A549 (cell line): ENCODE measurements at regions not wholly inside any gene's neighbourhood (a gene's known extent, or its start where the extent isn't known, plus 50 kb on each side); places are given as distances from the start of the nearest gene placed in this dataset.
A peak's percentile ranks its signal among the peaks of the same experiment; 100 is the strongest.

Experiments
- ATAC-seq, 2 experiments: fragments of 200-7000 bp in 1 of 2; fragments of >200 bp in 1 of 2; cut with Nextera tagmentation in 1 of 2; cut with Tn5 transposase in 1 of 2; 3 replicates each; pipeline versions ENCODE4 v1.8.0 to v1.9.1; 2018 to 2020; ENCODE audit warnings: mild to moderate bottlenecking in 1 of 2, moderate library complexity in 1 of 2
- CTCF ChIA-PET: fragments of 300-600 bp; sonication (Branson Sonifier 250); formaldehyde crosslinking; extraction: SDS; loops from one replicate; lab custom pipeline; 2021; ENCODE audit warnings: antibody characterized with exemption, inconsistent platforms; lab: Yijun Ruan, JAX
- POLR2A ChIA-PET: fragments of 350-600 bp; formaldehyde crosslinking; extraction: SDS; loops from one replicate; lab custom pipeline; 2021; ENCODE audit warnings: antibody characterized with exemption, inconsistent platforms; lab: Yijun Ruan, JAX
- DNase-seq, 2 experiments: peaks; one replicate each; pipeline versions ENCODE4 v3.0.0 to v3.0.0-alpha.2; 2011 to 2016; ENCODE audit warnings: low read depth in 1 of 2, low spot score in 1 of 2
- FAIRE-seq: peaks from 2 replicates; lab custom pipeline; 2011; peaks lifted over from hg19 to GRCh38; lab: Jason Lieb, UNC
- H3K27ac ChIP-seq, 2 experiments: fragments of >200 bp; sonication (Bioruptor Twin); formaldehyde crosslinking; 3 replicates each; pipeline ENCODE4 v1.5.1; 2016 to 2017
- H3K4me1 ChIP-seq: fragments of >200 bp; sonication (Bioruptor Twin); formaldehyde crosslinking; 3 replicates; pipeline ENCODE4 v1.6.1; 2016
- H3K4me2 ChIP-seq: fragments of >200 bp; sonication (Bioruptor Twin); formaldehyde crosslinking; 3 replicates; pipeline ENCODE4 v1.6.1; 2016
- H3K4me3 ChIP-seq: fragments of >200 bp; sonication (Bioruptor Twin); formaldehyde crosslinking; 3 replicates; pipeline ENCODE4 v1.5.1; 2016
- H3K9me3 ChIP-seq: fragments of >200 bp; sonication (Bioruptor Twin); formaldehyde crosslinking; 3 replicates; pipeline ENCODE4 v1.6.1; 2016
- CEBPB ChIP-seq, 2 experiments: fragments of >200 bp in 1 of 2; sonication (Bioruptor Twin) in 1 of 2; formaldehyde crosslinking in 1 of 2; IDR thresholded peaks; 2 replicates each; pipeline ENCODE4 v1.6.1; 2012 to 2016
- EHMT2 ChIP-seq: fragments of 200-600 bp; sonication (generic); IDR thresholded peaks from 2 replicates; pipeline ENCODE4 v1.6.1; 2016; ENCODE audit warnings: antibody characterized with exemption, low read depth, mild to moderate bottlenecking, moderate library complexity
- EP300 ChIP-seq, 2 experiments: fragments of >200 bp; sonication (Bioruptor Twin); formaldehyde crosslinking; IDR thresholded peaks; 2 replicates in 1 of 2; 3 replicates in 1 of 2; pipeline ENCODE4 v1.6.1; 2016 to 2017
- ESRRA ChIP-seq: fragments of 150-350 bp; IDR thresholded peaks from 2 replicates; pipeline ENCODE4 v1.6.1; 2014; ENCODE audit warnings: mild to moderate bottlenecking, low read length, borderline replicate concordance
- FOSB ChIP-seq: fragments of 250-450 bp; sonication (Bioruptor Pico); IDR thresholded peaks from 2 replicates; pipeline ENCODE4 v1.5.0; 2020; ENCODE audit warnings: mild to moderate bottlenecking, moderate library complexity
- FOSL2 ChIP-seq, 2 experiments: fragments of 450-650 bp in 1 of 2; fragments of >200 bp in 1 of 2; sonication (Bioruptor Twin) in 1 of 2; formaldehyde crosslinking; IDR thresholded peaks; 2 replicates each; pipeline versions ENCODE4 v1.5.0 to v1.6.1; 2016 to 2020; ENCODE audit warnings: mild to moderate bottlenecking in 1 of 2, moderate library complexity in 1 of 2
- GATA3 ChIP-seq: IDR thresholded peaks from 2 replicates; pipeline ENCODE4 v1.6.1; 2012; ENCODE audit warnings: borderline replicate concordance
- HEYL ChIP-seq: fragments of 250-450 bp; sonication (Bioruptor Pico); IDR thresholded peaks from 2 replicates; pipeline ENCODE4 v1.8.0; 2021; ENCODE audit warnings: mild to moderate bottlenecking, moderate library complexity
- HOXB5 ChIP-seq: fragments of 250-450 bp; sonication (Bioruptor Pico); IDR thresholded peaks from 2 replicates; pipeline ENCODE4 v1.5.0; 2020; ENCODE audit warnings: mild to moderate bottlenecking, moderate library complexity
- JUN ChIP-seq, 2 experiments: fragments of >200 bp; sonication (Bioruptor Twin); formaldehyde crosslinking; IDR thresholded peaks; 2 replicates in 1 of 2; 3 replicates in 1 of 2; pipeline ENCODE4 v1.6.1; 2016 to 2017
- JUNB ChIP-seq: fragments of >200 bp; sonication (Bioruptor Twin); formaldehyde crosslinking; IDR thresholded peaks from 2 replicates; pipeline ENCODE4 v1.6.1; 2016
- KDM5A ChIP-seq: fragments of 200-600 bp; sonication (generic); IDR thresholded peaks from 2 replicates; pipeline ENCODE4 v1.6.1; 2016; ENCODE audit warnings: antibody characterized with exemption, mild to moderate bottlenecking
- MAFK ChIP-seq: fragments of 450-650 bp; IDR thresholded peaks from 2 replicates; pipeline ENCODE4 v1.6.1; 2014; ENCODE audit not compliant: partially characterized antibody
- RAD21 ChIP-seq, 2 experiments: fragments of >200 bp in 1 of 2; sonication (Bioruptor Twin) in 1 of 2; formaldehyde crosslinking in 1 of 2; IDR thresholded peaks in 1 of 2; conservative IDR thresholded peaks in 1 of 2; 2 replicates in 1 of 2; 3 replicates in 1 of 2; pipeline ENCODE4 v1.6.1; 2012 to 2018; ENCODE audit warnings: inconsistent platforms in 1 of 2
- RARB ChIP-seq: fragments of 250-450 bp; sonication (Bioruptor Pico); IDR thresholded peaks from 2 replicates; pipeline ENCODE4 v1.8.0; 2021; ENCODE audit warnings: mild to moderate bottlenecking, moderate library complexity
- SMC3 ChIP-seq: fragments of >200 bp; sonication (Bioruptor Twin); formaldehyde crosslinking; IDR thresholded peaks from 3 replicates; pipeline ENCODE4 v1.6.1; 2018; ENCODE audit warnings: inconsistent platforms
- ZNF302 ChIP-seq: fragments of 250-450 bp; sonication (Bioruptor Pico); IDR thresholded peaks from 2 replicates; pipeline ENCODE4 v1.9.0; 2021; ENCODE audit warnings: inconsistent platforms, mild to moderate bottlenecking, moderate library complexity
- ZSCAN20 ChIP-seq: fragments of 250-450 bp; sonication (Bioruptor Pico); IDR thresholded peaks from 2 replicates; pipeline ENCODE4 v1.8.0; 2022; ENCODE audit warnings: mild to moderate bottlenecking, moderate library complexity
- WGBS: methylation state at CpG from one replicate; pipeline ENCODE4 v1.1.6; 2017; ENCODE audit errors: missing lambda C conversion rate; 5-methylcytosine and 5-hydroxymethylcytosine counted together
- TF ChIP-seq, protein P1 (sequence below): fragments of 200-600 bp; sonication (generic); IDR thresholded peaks from 2 replicates; pipeline ENCODE4 v1.6.1; 2016; ENCODE audit warnings: antibody characterized with exemption, mild to moderate bottlenecking, moderate library complexity
- TF ChIP-seq, protein P2 (sequence below): fragments of >200 bp; sonication (Bioruptor Twin); formaldehyde crosslinking; IDR thresholded peaks from 3 replicates; pipeline ENCODE4 v1.6.1; 2016
- TF ChIP-seq, protein P3 (sequence below): IDR thresholded peaks from 2 replicates; pipeline ENCODE4 v1.6.1; 2012
- TF ChIP-seq, protein P4 (sequence below): fragments of 450-650 bp; IDR thresholded peaks from 2 replicates; pipeline ENCODE4 v1.6.1; 2014; ENCODE audit warnings: antibody characterized with exemption
- TF ChIP-seq, protein P5 (sequence below): fragments of >200 bp; sonication (Bioruptor Twin); formaldehyde crosslinking; IDR thresholded peaks from 2 replicates; pipeline ENCODE4 v1.6.1; 2016
- TF ChIP-seq, protein P6 (sequence below): IDR thresholded peaks from 2 replicates; pipeline ENCODE4 v1.6.1; 2012; ENCODE audit warnings: low read depth, borderline replicate concordance

DNA sequence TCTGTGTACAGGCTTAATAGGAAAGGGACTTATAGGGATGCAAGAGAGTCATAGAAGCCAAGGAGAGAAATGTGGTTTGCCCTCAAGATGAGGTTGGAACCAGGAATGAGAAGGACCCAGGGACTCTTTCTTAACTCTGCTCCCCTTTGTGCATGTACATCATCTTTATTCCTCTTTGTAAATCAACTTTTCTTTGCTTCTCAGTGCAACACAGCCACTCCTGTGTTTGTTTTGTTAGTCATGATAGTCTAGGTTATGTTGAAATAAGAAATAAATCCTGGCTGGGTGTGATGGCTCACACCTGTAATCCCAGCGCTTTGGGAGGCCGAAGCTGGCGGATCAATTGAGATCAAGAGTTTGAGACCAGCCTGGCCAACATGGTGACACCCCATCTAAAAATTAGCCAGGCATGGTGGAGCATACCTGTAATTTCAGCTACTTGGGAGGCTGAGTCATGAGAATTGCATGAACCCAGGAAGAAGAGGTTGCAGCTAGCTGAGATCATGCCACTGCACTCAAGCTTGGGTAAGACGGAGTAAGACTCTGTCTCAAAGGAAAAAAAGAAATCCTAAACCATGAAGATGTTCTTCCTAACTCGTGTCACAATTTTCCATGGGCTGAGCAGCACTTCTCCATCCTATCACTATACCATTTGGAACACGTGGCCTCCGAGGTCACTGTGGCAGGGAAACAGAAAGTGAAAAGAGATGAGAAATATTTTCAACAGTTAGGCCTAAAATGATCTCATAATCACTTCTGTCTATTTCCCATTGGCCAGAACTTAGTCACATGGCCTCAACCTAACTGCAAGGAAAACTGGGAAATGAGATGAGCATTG lies 73.0 kb upstream of the TMEM17 start (continued):
- TF ChIP-seq, protein P1, sequence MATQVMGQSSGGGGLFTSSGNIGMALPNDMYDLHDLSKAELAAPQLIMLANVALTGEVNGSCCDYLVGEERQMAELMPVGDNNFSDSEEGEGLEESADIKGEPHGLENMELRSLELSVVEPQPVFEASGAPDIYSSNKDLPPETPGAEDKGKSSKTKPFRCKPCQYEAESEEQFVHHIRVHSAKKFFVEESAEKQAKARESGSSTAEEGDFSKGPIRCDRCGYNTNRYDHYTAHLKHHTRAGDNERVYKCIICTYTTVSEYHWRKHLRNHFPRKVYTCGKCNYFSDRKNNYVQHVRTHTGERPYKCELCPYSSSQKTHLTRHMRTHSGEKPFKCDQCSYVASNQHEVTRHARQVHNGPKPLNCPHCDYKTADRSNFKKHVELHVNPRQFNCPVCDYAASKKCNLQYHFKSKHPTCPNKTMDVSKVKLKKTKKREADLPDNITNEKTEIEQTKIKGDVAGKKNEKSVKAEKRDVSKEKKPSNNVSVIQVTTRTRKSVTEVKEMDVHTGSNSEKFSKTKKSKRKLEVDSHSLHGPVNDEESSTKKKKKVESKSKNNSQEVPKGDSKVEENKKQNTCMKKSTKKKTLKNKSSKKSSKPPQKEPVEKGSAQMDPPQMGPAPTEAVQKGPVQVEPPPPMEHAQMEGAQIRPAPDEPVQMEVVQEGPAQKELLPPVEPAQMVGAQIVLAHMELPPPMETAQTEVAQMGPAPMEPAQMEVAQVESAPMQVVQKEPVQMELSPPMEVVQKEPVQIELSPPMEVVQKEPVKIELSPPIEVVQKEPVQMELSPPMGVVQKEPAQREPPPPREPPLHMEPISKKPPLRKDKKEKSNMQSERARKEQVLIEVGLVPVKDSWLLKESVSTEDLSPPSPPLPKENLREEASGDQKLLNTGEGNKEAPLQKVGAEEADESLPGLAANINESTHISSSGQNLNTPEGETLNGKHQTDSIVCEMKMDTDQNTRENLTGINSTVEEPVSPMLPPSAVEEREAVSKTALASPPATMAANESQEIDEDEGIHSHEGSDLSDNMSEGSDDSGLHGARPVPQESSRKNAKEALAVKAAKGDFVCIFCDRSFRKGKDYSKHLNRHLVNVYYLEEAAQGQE, result no peak
- no peak for TF ChIP-seq FOSB
- peak; percentile 44 for TF ChIP-seq EHMT2
- TF ChIP-seq ZSCAN20, result no peak
- TF ChIP-seq RARB (CRISPR knock-in tag), result peak; percentile 95
- TF ChIP-seq ESRRA, result no peak
- TF ChIP-seq, all 56 proteins: peak for 26

DNA sequence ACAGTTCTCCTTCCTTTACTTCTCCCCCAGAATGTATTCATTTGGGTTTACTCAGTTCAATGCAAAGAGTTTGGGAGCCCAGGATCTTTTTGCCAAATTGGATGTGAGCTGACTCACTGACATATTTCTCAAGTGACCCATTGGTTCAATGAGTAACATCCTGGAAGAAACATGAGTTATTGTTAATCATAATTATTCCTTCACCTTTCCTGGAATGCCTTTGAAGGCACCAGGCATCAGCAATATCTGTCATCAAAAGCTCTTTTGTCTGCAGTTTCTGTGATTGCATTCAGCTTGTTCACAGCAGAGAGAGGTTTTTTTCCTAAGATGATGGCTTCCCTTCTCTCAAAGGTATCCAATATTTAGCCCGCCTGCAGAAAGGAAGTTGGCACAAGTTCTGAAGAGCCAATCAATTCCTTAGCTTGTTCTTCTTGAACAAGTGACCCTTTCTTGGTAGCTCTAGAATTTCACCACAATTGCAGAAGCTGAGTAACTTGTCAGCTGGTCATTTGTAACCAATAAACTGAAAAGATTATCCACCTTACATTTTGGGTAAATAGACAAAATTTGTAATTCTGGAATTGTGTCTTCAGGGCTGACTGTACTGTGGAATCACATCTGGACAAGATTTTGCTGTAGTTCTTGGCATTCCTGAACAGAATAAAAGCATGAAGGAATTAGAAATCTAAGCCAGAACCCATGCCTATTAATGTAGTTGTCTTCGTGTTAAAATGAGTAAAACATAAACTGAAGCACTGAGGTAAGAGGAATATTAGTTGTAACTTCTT lies 72.2 kb upstream of the TMEM17 start:
- 3% methylated on average over 2 of the region's 2 CpGs for WGBS
- DNase-seq, result peak; percentile 72 to 94
- ChIA-PET CTCF (interaction anchor here (0.9 to 1.9 kb wide), 5 partner anchors 12 to 197 kb away, joined by 3 to 5 read pairs (median 3); partner anchors contain the start of gene TMEM17), POLR2A (interaction anchor here (0.5 to 2.5 kb wide), 11 partner anchors 8 to 603 kb away, joined by 3 to 37 read pairs (median 4); partner anchors contain the start of genes EHBP1 and TMEM17)
- ATAC-seq, result peak; percentile 80 to 87
- H3K4me1 ChIP-seq, result peaks cover 41% of the 10 kb centered on the region
- 0 out of 3 replicates have a peak overlapping the region, but pooled peaks have one; percentile 13 for H3K4me3 ChIP-seq
- peaks cover 35% of the 10 kb centered on the region for H3K9me3 ChIP-seq
- peak; percentile 99 for FAIRE-seq
- peak overlapping the region; percentile 82 for H3K4me2 ChIP-seq
- peak overlapping the region; percentile 94 to 96 for H3K27ac ChIP-seq
- TF ChIP-seq, protein P2, sequence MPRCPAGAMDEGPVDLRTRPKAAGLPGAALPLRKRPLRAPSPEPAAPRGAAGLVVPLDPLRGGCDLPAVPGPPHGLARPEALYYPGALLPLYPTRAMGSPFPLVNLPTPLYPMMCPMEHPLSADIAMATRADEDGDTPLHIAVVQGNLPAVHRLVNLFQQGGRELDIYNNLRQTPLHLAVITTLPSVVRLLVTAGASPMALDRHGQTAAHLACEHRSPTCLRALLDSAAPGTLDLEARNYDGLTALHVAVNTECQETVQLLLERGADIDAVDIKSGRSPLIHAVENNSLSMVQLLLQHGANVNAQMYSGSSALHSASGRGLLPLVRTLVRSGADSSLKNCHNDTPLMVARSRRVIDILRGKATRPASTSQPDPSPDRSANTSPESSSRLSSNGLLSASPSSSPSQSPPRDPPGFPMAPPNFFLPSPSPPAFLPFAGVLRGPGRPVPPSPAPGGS, result peak; percentile 98
- TF ChIP-seq KDM5A (no peak), MAFK (peak; percentile 75), HEYL (CRISPR knock-in tag) (no peak), SMC3 (peak; percentile 78), RAD21 (conservative IDR thresholded peaks at IDR 0.05 in 1 of 2, IDR thresholded peaks at IDR 0.05 in 1 of 2) (peak; percentile 45 to 80), FOSL2 (IDR thresholded peaks at IDR 0.05) (peak; percentile 100), FOSL2 (CRISPR knock-in tag; IDR thresholded peaks at IDR 0.05) (peak; percentile 99), EP300 (IDR thresholded peaks at IDR 0.05) (peak; percentile 99; a peak in 4 of 5 replicates), CEBPB (IDR thresholded peaks at IDR 0.05) (peak; percentile 87 to 91), ZNF302 (CRISPR knock-in tag) (no peak), HOXB5 (no peak; the same call in 1 of the 2 replicates), JUNB (peak; percentile 100), JUN (IDR thresholded peaks at IDR 0.05) (peak; percentile 99 to 100), RARB (CRISPR knock-in tag) (peak; percentile 68; the same call in 1 of the 2 replicates), GATA3 (peak; percentile 99)
- TF ChIP-seq, protein P1, result no peak
- TF ChIP-seq, protein P3, sequence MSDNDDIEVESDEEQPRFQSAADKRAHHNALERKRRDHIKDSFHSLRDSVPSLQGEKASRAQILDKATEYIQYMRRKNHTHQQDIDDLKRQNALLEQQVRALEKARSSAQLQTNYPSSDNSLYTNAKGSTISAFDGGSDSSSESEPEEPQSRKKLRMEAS, result peak; percentile 86; the same call in 1 of the 2 replicates
- TF ChIP-seq, protein P4, sequence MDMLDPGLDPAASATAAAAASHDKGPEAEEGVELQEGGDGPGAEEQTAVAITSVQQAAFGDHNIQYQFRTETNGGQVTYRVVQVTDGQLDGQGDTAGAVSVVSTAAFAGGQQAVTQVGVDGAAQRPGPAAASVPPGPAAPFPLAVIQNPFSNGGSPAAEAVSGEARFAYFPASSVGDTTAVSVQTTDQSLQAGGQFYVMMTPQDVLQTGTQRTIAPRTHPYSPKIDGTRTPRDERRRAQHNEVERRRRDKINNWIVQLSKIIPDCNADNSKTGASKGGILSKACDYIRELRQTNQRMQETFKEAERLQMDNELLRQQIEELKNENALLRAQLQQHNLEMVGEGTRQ, result peak; percentile 69
- TF ChIP-seq, protein P5, sequence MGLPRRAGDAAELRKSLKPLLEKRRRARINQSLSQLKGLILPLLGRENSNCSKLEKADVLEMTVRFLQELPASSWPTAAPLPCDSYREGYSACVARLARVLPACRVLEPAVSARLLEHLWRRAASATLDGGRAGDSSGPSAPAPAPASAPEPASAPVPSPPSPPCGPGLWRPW, result peak; percentile 92
- TF ChIP-seq, protein P6, sequence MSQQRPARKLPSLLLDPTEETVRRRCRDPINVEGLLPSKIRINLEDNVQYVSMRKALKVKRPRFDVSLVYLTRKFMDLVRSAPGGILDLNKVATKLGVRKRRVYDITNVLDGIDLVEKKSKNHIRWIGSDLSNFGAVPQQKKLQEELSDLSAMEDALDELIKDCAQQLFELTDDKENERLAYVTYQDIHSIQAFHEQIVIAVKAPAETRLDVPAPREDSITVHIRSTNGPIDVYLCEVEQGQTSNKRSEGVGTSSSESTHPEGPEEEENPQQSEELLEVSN, result peak; percentile 29; the same call in 1 of the 2 replicates
